ENCODE measurements at regions not wholly inside any gene's neighbourhood (a gene's known extent, or its start where the extent isn't known, plus 50 kb on each side); places are given as distances from the start of the nearest gene placed in this dataset.

- no peak for TF ChIP-seq CTCF (IDR thresholded peaks at IDR 0.05)
- Histone ChIP-seq H2AFZ (ENCODE audit: insufficient read depth, low read depth, low read length, poor library complexity, severe bottlenecking) (no peak overlapping the region), H3K79me2 (ENCODE audit: insufficient read depth, low read length) (no peaks in the 10 kb centered on the region), H3K36me3 (replicated peaks in 1 of 2; ENCODE audit: control insufficient read depth in 1 of 2, insufficient read depth in 2 of 2, low read length in 2 of 2) (no peaks in the 10 kb centered on the region), H4K20me1 (ENCODE audit: insufficient read depth, low read length) (no peaks in the 10 kb centered on the region), H3K4me1 (ENCODE audit: control insufficient read depth in 1 of 2, insufficient read depth in 2 of 2, low read length in 2 of 2) (no peaks in the 10 kb centered on the region), H3K27me3 (ENCODE audit: control insufficient read depth in 2 of 2, insufficient read depth in 2 of 2, low read length in 2 of 2) (no peaks in the 10 kb centered on the region), H3K9ac (ENCODE audit: insufficient read depth, low read length, poor library complexity, severe bottlenecking) (no peak overlapping the region), H3K4me2 (replicated peaks; ENCODE audit: extremely low read depth, low read length, poor library complexity, severe bottlenecking) (no peak overlapping the region), H3K4me3 (replicated peaks in 1 of 3; ENCODE audit: low read depth in 2 of 3, low read length in 3 of 3) (no peak overlapping the region), H3K27ac (ENCODE audit: low read depth in 1 of 2, low read length in 2 of 2) (no peak overlapping the region), H3K9me3 (replicated peaks in 1 of 2; ENCODE audit: control insufficient read depth in 1 of 2, insufficient read depth in 1 of 2, low read length in 2 of 2) (peaks cover 5 to 13% of the 10 kb centered on the region in 2 donors)
- intact Hi-C loops (cut with micrococcal nuclease): no loop called here
- H3K36me3 Mint-ChIP-seq: no peaks in the 10 kb centered on the region
- H3K9me3 Mint-ChIP-seq: peaks cover 2 to 7% (median 6%) of the 10 kb centered on the region in 7 donors
- H3K27ac Mint-ChIP-seq: no peak overlapping the region
- WGBS (ENCODE audit: insufficient coverage): no CpG with 5 or more reads among the region's 5 CpGs
- DNase-seq: no peak
- no peaks in the 10 kb centered on the region for H3K27me3 Mint-ChIP-seq (ENCODE audit: low read depth in 3 of 3)
- H3K4me1 Mint-ChIP-seq: no peaks in the 10 kb centered on the region
- H3K4me3 Mint-ChIP-seq: no peak overlapping the region
Measured at GRCh38 chr3:137329594-137329993, 371.8 kb downstream of the IL20RB start.

- no peak overlapping the region for H3K4me3 ChIP-seq (replicated peaks in 1 of 3; ENCODE audit: low read depth in 2 of 3, low read length in 3 of 3)
- H3K4me2 ChIP-seq (replicated peaks; ENCODE audit: extremely low read depth, low read length, poor library complexity, severe bottlenecking): no peak overlapping the region
- no peaks in the 10 kb centered on the region for H3K36me3 ChIP-seq (replicated peaks in 1 of 2; ENCODE audit: control insufficient read depth in 1 of 2, insufficient read depth in 2 of 2, low read length in 2 of 2)
- no peak for TF ChIP-seq CTCF (IDR thresholded peaks at IDR 0.05)
- no peaks in the 10 kb centered on the region for H3K27me3 Mint-ChIP-seq (ENCODE audit: low read depth in 3 of 3)
- H3K36me3 Mint-ChIP-seq: no peaks in the 10 kb centered on the region
- no peaks in the 10 kb centered on the region for H3K79me2 ChIP-seq (ENCODE audit: insufficient read depth, low read length)
- H3K27me3 ChIP-seq (ENCODE audit: control insufficient read depth in 2 of 2, insufficient read depth in 2 of 2, low read length in 2 of 2): no peaks in the 10 kb centered on the region
- H3K9me3 ChIP-seq (replicated peaks in 1 of 2; ENCODE audit: control insufficient read depth in 1 of 2, insufficient read depth in 1 of 2, low read length in 2 of 2): peaks cover 4 to 10% of the 10 kb centered on the region in 2 donors
- H3K4me1 ChIP-seq (ENCODE audit: control insufficient read depth in 1 of 2, insufficient read depth in 2 of 2, low read length in 2 of 2): no peaks in the 10 kb centered on the region
- intact Hi-C loops (cut with micrococcal nuclease): no loop called here
- no peak overlapping the region for H3K9ac ChIP-seq (ENCODE audit: insufficient read depth, low read length, poor library complexity, severe bottlenecking)
- H3K9me3 Mint-ChIP-seq: peaks cover 2 to 7% (median 4%) of the 10 kb centered on the region in 7 donors
- H3K27ac ChIP-seq (ENCODE audit: low read depth in 1 of 2, low read length in 2 of 2): no peak overlapping the region
- 100% methylated on average over 1 of the region's 3 CpGs for whole genome bisulfite sequencing (ENCODE audit: insufficient coverage)
- no peak overlapping the region for H3K27ac Mint-ChIP-seq
- no peaks in the 10 kb centered on the region for H4K20me1 ChIP-seq (ENCODE audit: insufficient read depth, low read length)
- H3K4me1 Mint-ChIP-seq: no peaks in the 10 kb centered on the region
- no peak overlapping the region for H3K4me3 Mint-ChIP-seq
- H2AFZ ChIP-seq (ENCODE audit: insufficient read depth, low read depth, low read length, poor library complexity, severe bottlenecking): no peak overlapping the region
- DNase-seq: no peak
Measured at GRCh38 chr3:137330246-137330645, 372.5 kb downstream of the IL20RB start.

All from CD14-positive monocyte (primary cell).